WTC11 (cell line): ENCODE measurements at regions not wholly inside any gene's neighbourhood (a gene's known extent, or its start where the extent isn't known, plus 50 kb on each side); places are given as distances from the start of the nearest gene placed in this dataset.

Experiments
- ATAC-seq: fragments of 200-7000 bp; cut with Tn5 transposase; 2 replicates; pipeline ENCODE4 v1.10.0; 2021; ENCODE audit warnings: mild to moderate bottlenecking, moderate library complexity
- CTCF ChIA-PET: fragments of 300-600 bp; sonication (Branson Sonifier 250); formaldehyde crosslinking; loops from one replicate; lab custom pipeline; 2021; ENCODE audit warnings: antibody characterized with exemption; lab: Charles Lee
- POLR2A ChIA-PET: fragments of 350-600 bp; sonication (Branson Sonifier 250); formaldehyde crosslinking; loops from one replicate; lab custom pipeline; 2021; ENCODE audit warnings: antibody characterized with exemption; lab: Charles Lee
- DNase-seq: peaks from one replicate; pipeline ENCODE4 v3.0.0; 2021; ENCODE audit warnings: low spot score
- H3K27ac Mint-ChIP-seq: 2 replicates; pipeline ENCODE4 v1.8.0; 2021; ENCODE audit warnings: mixed read lengths
- H3K27me3 Mint-ChIP-seq: 2 replicates; pipeline ENCODE4 v1.8.0; 2021; ENCODE audit warnings: low read depth, mild to moderate bottlenecking, moderate library complexity, mixed read lengths
- H3K36me3 Mint-ChIP-seq: 2 replicates; pipeline ENCODE4 v1.8.0; 2021; ENCODE audit warnings: mixed read lengths
- H3K4me1 Mint-ChIP-seq: 2 replicates; pipeline ENCODE4 v1.8.0; 2022; ENCODE audit warnings: mixed read lengths
- H3K4me3 Mint-ChIP-seq: 2 replicates; pipeline ENCODE4 v1.8.0; 2021; ENCODE audit warnings: mild to moderate bottlenecking, moderate library complexity, mixed read lengths
- H3K9me3 Mint-ChIP-seq: 2 replicates; pipeline ENCODE4 v1.8.0; 2021; ENCODE audit warnings: mixed read lengths
- ETV6 ChIP-seq: sonication (generic); formaldehyde crosslinking; IDR thresholded peaks from 2 replicates; pipeline ENCODE4 v1.8.1; 2022; ENCODE audit warnings: mild to moderate bottlenecking, missing genetic modification reagents
- FOXP1 ChIP-seq: sonication (generic); formaldehyde crosslinking; IDR thresholded peaks from 2 replicates; pipeline ENCODE4 v1.8.0; 2022; ENCODE audit warnings: missing genetic modification reagents, mild to moderate bottlenecking, moderate library complexity, borderline replicate concordance
- FOXP4 ChIP-seq: sonication (generic); formaldehyde crosslinking; IDR thresholded peaks from 2 replicates; pipeline ENCODE4 v1.8.0; 2022; ENCODE audit warnings: mild to moderate bottlenecking, missing genetic modification reagents
- IRF1 ChIP-seq: sonication (generic); formaldehyde crosslinking; IDR thresholded peaks from 2 replicates; pipeline ENCODE4 v1.8.0; 2023; ENCODE audit warnings: missing genetic modification reagents
- IRF2 ChIP-seq: sonication (generic); formaldehyde crosslinking; IDR thresholded peaks from 2 replicates; pipeline ENCODE4 v1.8.0; 2022; ENCODE audit warnings: low read depth, missing genetic modification reagents, borderline replicate concordance
- MXD4 ChIP-seq: fragments of 250-450 bp; sonication (Bioruptor Pico); IDR thresholded peaks from 2 replicates; pipeline ENCODE4 v1.8.0; 2021; ENCODE audit warnings: mild to moderate bottlenecking, moderate library complexity, borderline replicate concordance
- MYBL2 ChIP-seq: sonication (generic); formaldehyde crosslinking; IDR thresholded peaks from 2 replicates; pipeline ENCODE4 v1.8.1; 2023; ENCODE audit warnings: mild to moderate bottlenecking, moderate library complexity, missing genetic modification reagents
- NFE2L1 ChIP-seq: sonication (generic); formaldehyde crosslinking; IDR thresholded peaks from 2 replicates; pipeline ENCODE4 v1.8.1; 2023; ENCODE audit warnings: missing genetic modification reagents
- NR2C2 ChIP-seq: sonication (generic); formaldehyde crosslinking; IDR thresholded peaks from 2 replicates; pipeline ENCODE4 v1.8.0; 2022; ENCODE audit warnings: mild to moderate bottlenecking, missing genetic modification reagents
- TEAD1 ChIP-seq: sonication (generic); formaldehyde crosslinking; IDR thresholded peaks from 2 replicates; pipeline ENCODE4 v1.8.0; 2022; ENCODE audit warnings: mild to moderate bottlenecking, missing genetic modification reagents
- TEAD4 ChIP-seq: sonication (generic); formaldehyde crosslinking; IDR thresholded peaks from 2 replicates; pipeline ENCODE4 v1.8.0; 2022; ENCODE audit warnings: mild to moderate bottlenecking, missing genetic modification reagents
- USF1 ChIP-seq: sonication (generic); formaldehyde crosslinking; IDR thresholded peaks from 2 replicates; pipeline ENCODE4 v1.8.0; 2022; ENCODE audit warnings: mild to moderate bottlenecking, missing genetic modification reagents
- ZNF317 ChIP-seq: sonication (generic); formaldehyde crosslinking; IDR thresholded peaks from 2 replicates; pipeline ENCODE4 v1.8.1; 2023; ENCODE audit warnings: low read depth, mild to moderate bottlenecking, moderate library complexity, missing genetic modification reagents, borderline replicate concordance
- ZNF416 ChIP-seq: fragments of 250-450 bp; sonication (Bioruptor Pico); IDR thresholded peaks from 2 replicates; pipeline ENCODE4 v1.9.0; 2021; ENCODE audit warnings: mild to moderate bottlenecking, inconsistent platforms
- TF ChIP-seq, protein P1 (sequence below): sonication (generic); formaldehyde crosslinking; IDR thresholded peaks from 2 replicates; pipeline ENCODE4 v1.8.0; 2022; ENCODE audit warnings: missing genetic modification reagents
- TF ChIP-seq, protein P2 (sequence below): sonication (generic); formaldehyde crosslinking; IDR thresholded peaks from 2 replicates; pipeline ENCODE4 v1.8.1; 2023; ENCODE audit warnings: mild to moderate bottlenecking, missing genetic modification reagents, moderate library complexity
- TF ChIP-seq, protein P3 (sequence below): fragments of 250-450 bp; sonication (Bioruptor Pico); IDR thresholded peaks from 2 replicates; pipeline ENCODE4 v1.9.0; 2021; ENCODE audit warnings: mild to moderate bottlenecking
- TF ChIP-seq, protein P4 (sequence below): sonication (generic); formaldehyde crosslinking; IDR thresholded peaks from 2 replicates; pipeline ENCODE4 v1.8.1; 2023; ENCODE audit warnings: mild to moderate bottlenecking, missing genetic modification reagents, borderline replicate concordance
- TF ChIP-seq, protein P5 (sequence below): sonication (generic); formaldehyde crosslinking; IDR thresholded peaks from 2 replicates; pipeline ENCODE4 v1.8.1; 2022; ENCODE audit warnings: mild to moderate bottlenecking, missing genetic modification reagents, moderate library complexity, borderline replicate concordance

DNA sequence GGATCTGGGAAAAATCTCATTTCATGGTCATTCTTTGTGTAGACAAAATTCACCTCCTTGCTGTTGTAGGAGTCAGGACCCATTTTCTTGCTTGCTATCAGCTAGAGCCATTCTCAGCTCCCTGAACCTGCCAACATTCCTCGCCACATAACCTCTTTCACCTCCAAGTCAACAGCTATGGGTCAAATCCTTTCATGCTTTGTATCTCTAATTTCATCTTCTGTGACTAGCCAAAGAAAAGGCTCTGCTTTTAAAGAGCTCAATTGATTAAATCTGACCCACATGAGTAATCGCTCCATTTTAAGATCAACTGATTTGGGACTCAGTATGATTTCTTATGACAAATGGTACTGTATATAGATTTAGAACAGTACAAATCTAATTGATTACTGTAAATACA lies 89.2 kb upstream of the FOXG1 start (continued):
- TF ChIP-seq, protein P1, sequence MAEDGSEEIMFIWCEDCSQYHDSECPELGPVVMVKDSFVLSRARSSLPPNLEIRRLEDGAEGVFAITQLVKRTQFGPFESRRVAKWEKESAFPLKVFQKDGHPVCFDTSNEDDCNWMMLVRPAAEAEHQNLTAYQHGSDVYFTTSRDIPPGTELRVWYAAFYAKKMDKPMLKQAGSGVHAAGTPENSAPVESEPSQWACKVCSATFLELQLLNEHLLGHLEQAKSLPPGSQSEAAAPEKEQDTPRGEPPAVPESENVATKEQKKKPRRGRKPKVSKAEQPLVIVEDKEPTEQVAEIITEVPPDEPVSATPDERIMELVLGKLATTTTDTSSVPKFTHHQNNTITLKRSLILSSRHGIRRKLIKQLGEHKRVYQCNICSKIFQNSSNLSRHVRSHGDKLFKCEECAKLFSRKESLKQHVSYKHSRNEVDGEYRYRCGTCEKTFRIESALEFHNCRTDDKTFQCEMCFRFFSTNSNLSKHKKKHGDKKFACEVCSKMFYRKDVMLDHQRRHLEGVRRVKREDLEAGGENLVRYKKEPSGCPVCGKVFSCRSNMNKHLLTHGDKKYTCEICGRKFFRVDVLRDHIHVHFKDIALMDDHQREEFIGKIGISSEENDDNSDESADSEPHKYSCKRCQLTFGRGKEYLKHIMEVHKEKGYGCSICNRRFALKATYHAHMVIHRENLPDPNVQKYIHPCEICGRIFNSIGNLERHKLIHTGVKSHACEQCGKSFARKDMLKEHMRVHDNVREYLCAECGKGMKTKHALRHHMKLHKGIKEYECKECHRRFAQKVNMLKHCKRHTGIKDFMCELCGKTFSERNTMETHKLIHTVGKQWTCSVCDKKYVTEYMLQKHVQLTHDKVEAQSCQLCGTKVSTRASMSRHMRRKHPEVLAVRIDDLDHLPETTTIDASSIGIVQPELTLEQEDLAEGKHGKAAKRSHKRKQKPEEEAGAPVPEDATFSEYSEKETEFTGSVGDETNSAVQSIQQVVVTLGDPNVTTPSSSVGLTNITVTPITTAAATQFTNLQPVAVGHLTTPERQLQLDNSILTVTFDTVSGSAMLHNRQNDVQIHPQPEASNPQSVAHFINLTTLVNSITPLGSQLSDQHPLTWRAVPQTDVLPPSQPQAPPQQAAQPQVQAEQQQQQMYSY (CRISPR knock-in tag), result no peak
- TF ChIP-seq NFE2L1 (no peak), ETV6 (no peak)

- H3K36me3 Mint-ChIP-seq, result peaks cover 6% of the 10 kb centered on the region
- TF ChIP-seq USF1 (CRISPR knock-in tag), result no peak
- no peak for TF ChIP-seq TEAD4 (CRISPR knock-in tag)
- TF ChIP-seq ZNF317 (CRISPR knock-in tag), result no peak
- TF ChIP-seq MYBL2 (CRISPR knock-in tag), result no peak
- no peak for TF ChIP-seq NR2C2 (CRISPR knock-in tag)
- TF ChIP-seq, protein P2, sequence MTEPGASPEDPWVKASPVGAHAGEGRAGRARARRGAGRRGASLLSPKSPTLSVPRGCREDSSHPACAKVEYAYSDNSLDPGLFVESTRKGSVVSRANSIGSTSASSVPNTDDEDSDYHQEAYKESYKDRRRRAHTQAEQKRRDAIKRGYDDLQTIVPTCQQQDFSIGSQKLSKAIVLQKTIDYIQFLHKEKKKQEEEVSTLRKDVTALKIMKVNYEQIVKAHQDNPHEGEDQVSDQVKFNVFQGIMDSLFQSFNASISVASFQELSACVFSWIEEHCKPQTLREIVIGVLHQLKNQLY (CRISPR knock-in tag), result no peak
- TF ChIP-seq, protein P3, sequence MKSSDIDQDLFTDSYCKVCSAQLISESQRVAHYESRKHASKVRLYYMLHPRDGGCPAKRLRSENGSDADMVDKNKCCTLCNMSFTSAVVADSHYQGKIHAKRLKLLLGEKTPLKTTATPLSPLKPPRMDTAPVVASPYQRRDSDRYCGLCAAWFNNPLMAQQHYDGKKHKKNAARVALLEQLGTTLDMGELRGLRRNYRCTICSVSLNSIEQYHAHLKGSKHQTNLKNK (CRISPR knock-in tag), result no peak
- no peak for TF ChIP-seq TEAD1 (CRISPR knock-in tag)
- TF ChIP-seq MXD4 (CRISPR knock-in tag), result no peak
- TF ChIP-seq ZNF416 (CRISPR knock-in tag), result no peak
- no peak for TF ChIP-seq FOXP1
- TF ChIP-seq, protein P4, sequence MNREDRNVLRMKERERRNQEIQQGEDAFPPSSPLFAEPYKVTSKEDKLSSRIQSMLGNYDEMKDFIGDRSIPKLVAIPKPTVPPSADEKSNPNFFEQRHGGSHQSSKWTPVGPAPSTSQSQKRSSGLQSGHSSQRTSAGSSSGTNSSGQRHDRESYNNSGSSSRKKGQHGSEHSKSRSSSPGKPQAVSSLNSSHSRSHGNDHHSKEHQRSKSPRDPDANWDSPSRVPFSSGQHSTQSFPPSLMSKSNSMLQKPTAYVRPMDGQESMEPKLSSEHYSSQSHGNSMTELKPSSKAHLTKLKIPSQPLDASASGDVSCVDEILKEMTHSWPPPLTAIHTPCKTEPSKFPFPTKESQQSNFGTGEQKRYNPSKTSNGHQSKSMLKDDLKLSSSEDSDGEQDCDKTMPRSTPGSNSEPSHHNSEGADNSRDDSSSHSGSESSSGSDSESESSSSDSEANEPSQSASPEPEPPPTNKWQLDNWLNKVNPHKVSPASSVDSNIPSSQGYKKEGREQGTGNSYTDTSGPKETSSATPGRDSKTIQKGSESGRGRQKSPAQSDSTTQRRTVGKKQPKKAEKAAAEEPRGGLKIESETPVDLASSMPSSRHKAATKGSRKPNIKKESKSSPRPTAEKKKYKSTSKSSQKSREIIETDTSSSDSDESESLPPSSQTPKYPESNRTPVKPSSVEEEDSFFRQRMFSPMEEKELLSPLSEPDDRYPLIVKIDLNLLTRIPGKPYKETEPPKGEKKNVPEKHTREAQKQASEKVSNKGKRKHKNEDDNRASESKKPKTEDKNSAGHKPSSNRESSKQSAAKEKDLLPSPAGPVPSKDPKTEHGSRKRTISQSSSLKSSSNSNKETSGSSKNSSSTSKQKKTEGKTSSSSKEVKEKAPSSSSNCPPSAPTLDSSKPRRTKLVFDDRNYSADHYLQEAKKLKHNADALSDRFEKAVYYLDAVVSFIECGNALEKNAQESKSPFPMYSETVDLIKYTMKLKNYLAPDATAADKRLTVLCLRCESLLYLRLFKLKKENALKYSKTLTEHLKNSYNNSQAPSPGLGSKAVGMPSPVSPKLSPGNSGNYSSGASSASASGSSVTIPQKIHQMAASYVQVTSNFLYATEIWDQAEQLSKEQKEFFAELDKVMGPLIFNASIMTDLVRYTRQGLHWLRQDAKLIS (CRISPR knock-in tag), result no peak
- no peak for TF ChIP-seq FOXP4 (CRISPR knock-in tag)
- TF ChIP-seq IRF1 (CRISPR knock-in tag), result no peak
- no peak for TF ChIP-seq IRF2 (CRISPR knock-in tag)
- TF ChIP-seq, protein P5, sequence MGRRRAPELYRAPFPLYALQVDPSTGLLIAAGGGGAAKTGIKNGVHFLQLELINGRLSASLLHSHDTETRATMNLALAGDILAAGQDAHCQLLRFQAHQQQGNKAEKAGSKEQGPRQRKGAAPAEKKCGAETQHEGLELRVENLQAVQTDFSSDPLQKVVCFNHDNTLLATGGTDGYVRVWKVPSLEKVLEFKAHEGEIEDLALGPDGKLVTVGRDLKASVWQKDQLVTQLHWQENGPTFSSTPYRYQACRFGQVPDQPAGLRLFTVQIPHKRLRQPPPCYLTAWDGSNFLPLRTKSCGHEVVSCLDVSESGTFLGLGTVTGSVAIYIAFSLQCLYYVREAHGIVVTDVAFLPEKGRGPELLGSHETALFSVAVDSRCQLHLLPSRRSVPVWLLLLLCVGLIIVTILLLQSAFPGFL (CRISPR knock-in tag), result no peak
- H3K4me3 Mint-ChIP-seq, result no peak overlapping the region
- H3K27ac Mint-ChIP-seq, result no peak overlapping the region
- no peaks in the 10 kb centered on the region for H3K27me3 Mint-ChIP-seq
- ATAC-seq (no peak), DNase-seq (no peak)
- CTCF ChIA-PET, result no interaction called here
- peaks cover 10% of the 10 kb centered on the region for H3K9me3 Mint-ChIP-seq
- H3K4me1 Mint-ChIP-seq, result no peaks in the 10 kb centered on the region
- POLR2A ChIA-PET, result no interaction called here
Measured at GRCh38 chr14:28678887-28679286, 87.7 kb upstream of the FOXG1 start.
